ENCODE measurements at regions not wholly inside any gene's neighbourhood (a gene's known extent, or its start where the extent isn't known, plus 50 kb on each side); places are given as distances from the start of the nearest gene placed in this dataset.

- no peak overlapping the region for H3K4me2 ChIP-seq
- H3F3A ChIP-seq (ENCODE audit: insufficient read depth, low read depth), result no peaks in the 10 kb centered on the region
- ChIA-PET POLR2A (ENCODE audit: unreplicated experiment) (no interaction called here), CTCF (no interaction called here)
- no peak for TF ChIP-seq EZH2 (IDR thresholded peaks at IDR 0.05; ENCODE audit: low read depth)
- TF ChIP-seq, protein P1, sequence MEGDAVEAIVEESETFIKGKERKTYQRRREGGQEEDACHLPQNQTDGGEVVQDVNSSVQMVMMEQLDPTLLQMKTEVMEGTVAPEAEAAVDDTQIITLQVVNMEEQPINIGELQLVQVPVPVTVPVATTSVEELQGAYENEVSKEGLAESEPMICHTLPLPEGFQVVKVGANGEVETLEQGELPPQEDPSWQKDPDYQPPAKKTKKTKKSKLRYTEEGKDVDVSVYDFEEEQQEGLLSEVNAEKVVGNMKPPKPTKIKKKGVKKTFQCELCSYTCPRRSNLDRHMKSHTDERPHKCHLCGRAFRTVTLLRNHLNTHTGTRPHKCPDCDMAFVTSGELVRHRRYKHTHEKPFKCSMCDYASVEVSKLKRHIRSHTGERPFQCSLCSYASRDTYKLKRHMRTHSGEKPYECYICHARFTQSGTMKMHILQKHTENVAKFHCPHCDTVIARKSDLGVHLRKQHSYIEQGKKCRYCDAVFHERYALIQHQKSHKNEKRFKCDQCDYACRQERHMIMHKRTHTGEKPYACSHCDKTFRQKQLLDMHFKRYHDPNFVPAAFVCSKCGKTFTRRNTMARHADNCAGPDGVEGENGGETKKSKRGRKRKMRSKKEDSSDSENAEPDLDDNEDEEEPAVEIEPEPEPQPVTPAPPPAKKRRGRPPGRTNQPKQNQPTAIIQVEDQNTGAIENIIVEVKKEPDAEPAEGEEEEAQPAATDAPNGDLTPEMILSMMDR (conservative IDR thresholded peaks at IDR 0.05), result no peak
- no TSS peak for BruUV-seq (replicated peaks)
- no peak overlapping the region for H3K27ac ChIP-seq
- H3K9me2 ChIP-seq (ENCODE audit: insufficient read depth), result no peaks in the 10 kb centered on the region
- H2AFZ ChIP-seq, result no peak overlapping the region
- H4K20me1 ChIP-seq (ENCODE audit: insufficient read depth), result no peaks in the 10 kb centered on the region
- no peak overlapping the region for H3K4me3 ChIP-seq
- DNase-seq, result no peak
- H3K4me1 ChIP-seq (replicated peaks; ENCODE audit: insufficient read depth), result no peaks in the 10 kb centered on the region
- H3K27me3 ChIP-seq (ENCODE audit: insufficient read depth, low read depth), result no peaks in the 10 kb centered on the region
- H3K9me3 ChIP-seq (ENCODE audit: insufficient read depth, low read depth), result no peaks in the 10 kb centered on the region
- H3K36me3 ChIP-seq (ENCODE audit: low read depth), result no peaks in the 10 kb centered on the region
- intact Hi-C loops (cut with micrococcal nuclease; ENCODE audit: unreplicated experiment), result no loop called here
- no peaks in the 10 kb centered on the region for H3K79me2 ChIP-seq (ENCODE audit: low read depth)
These were observed 559.0 kb downstream of the PDCD6IP start for GRCh38 chr3:34357461-34357860.

DNA sequence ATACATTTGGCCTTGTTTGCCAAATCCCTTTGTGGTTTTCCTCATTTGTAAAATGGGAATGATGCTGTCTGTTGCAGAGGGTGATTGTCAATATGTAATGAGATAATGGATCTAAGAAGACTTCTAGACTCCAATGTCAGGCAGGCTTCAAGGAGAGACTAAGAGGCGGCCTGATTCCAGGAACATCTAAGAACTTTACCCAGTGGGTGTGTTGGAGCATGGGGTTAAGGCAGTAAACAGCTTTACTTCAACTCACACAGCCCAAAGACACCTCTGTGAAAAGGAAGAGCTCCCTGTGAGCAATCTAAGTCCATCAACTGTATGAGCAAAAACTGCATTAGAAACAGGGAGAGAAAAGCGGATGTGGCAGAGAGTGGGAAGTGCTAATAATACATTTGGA is 560.6 kb downstream of the PDCD6IP start:
- no peak for DNase-seq
- Histone ChIP-seq H3K79me2 (ENCODE audit: low read depth) (no peaks in the 10 kb centered on the region), H3K27ac (no peak overlapping the region), H3K36me3 (ENCODE audit: low read depth) (no peaks in the 10 kb centered on the region), H2AFZ (no peak overlapping the region), H3K4me2 (no peak overlapping the region), H3K4me3 (no peak overlapping the region), H3K9me2 (ENCODE audit: insufficient read depth) (no peaks in the 10 kb centered on the region), H3K4me1 (replicated peaks; ENCODE audit: insufficient read depth) (no peaks in the 10 kb centered on the region), H3K9me3 (ENCODE audit: insufficient read depth, low read depth) (no peaks in the 10 kb centered on the region), H4K20me1 (ENCODE audit: insufficient read depth) (no peaks in the 10 kb centered on the region), H3F3A (ENCODE audit: insufficient read depth, low read depth) (no peaks in the 10 kb centered on the region), H3K27me3 (ENCODE audit: insufficient read depth, low read depth) (no peaks in the 10 kb centered on the region)
- intact Hi-C loops (cut with micrococcal nuclease; ENCODE audit: unreplicated experiment), result no loop called here
- ChIA-PET CTCF (no interaction called here), POLR2A (ENCODE audit: unreplicated experiment) (no interaction called here)
- no peak for TF ChIP-seq EZH2 (IDR thresholded peaks at IDR 0.05; ENCODE audit: low read depth)
- TF ChIP-seq, protein P1 (conservative IDR thresholded peaks at IDR 0.05), result no peak
- no TSS peak for BruUV-seq (replicated peaks)

GRCh38 chr3:34360713-34361112 is 562.3 kb downstream of the PDCD6IP start:
- no peaks in the 10 kb centered on the region for H3K9me2 ChIP-seq (ENCODE audit: insufficient read depth)
- H3K4me3 ChIP-seq, result no peak overlapping the region
- TF ChIP-seq, protein P1 (conservative IDR thresholded peaks at IDR 0.05), result no peak
- no peak for TF ChIP-seq EZH2 (IDR thresholded peaks at IDR 0.05; ENCODE audit: low read depth)
- no peak for DNase-seq
- H3K4me2 ChIP-seq, result no peak overlapping the region
- H4K20me1 ChIP-seq (ENCODE audit: insufficient read depth), result no peaks in the 10 kb centered on the region
- no peaks in the 10 kb centered on the region for H3K27me3 ChIP-seq (ENCODE audit: insufficient read depth, low read depth)
- H3K36me3 ChIP-seq (ENCODE audit: low read depth), result no peaks in the 10 kb centered on the region
- H3K9me3 ChIP-seq (ENCODE audit: insufficient read depth, low read depth), result no peaks in the 10 kb centered on the region
- no peaks in the 10 kb centered on the region for H3K4me1 ChIP-seq (replicated peaks; ENCODE audit: insufficient read depth)
- H3K27ac ChIP-seq, result no peak overlapping the region
- POLR2A ChIA-PET (ENCODE audit: unreplicated experiment), result no interaction called here
- intact Hi-C loops (cut with micrococcal nuclease; ENCODE audit: unreplicated experiment), result no loop called here
- CTCF ChIA-PET, result no interaction called here
- no peaks in the 10 kb centered on the region for H3F3A ChIP-seq (ENCODE audit: insufficient read depth, low read depth)
- no peaks in the 10 kb centered on the region for H3K79me2 ChIP-seq (ENCODE audit: low read depth)
- no TSS peak for BruUV-seq (replicated peaks)
- no peak overlapping the region for H2AFZ ChIP-seq
